NCI-H2107 treated with DMSO at 0.1 percent for 48 hours (cell line): ENCODE measurements at regions not wholly inside any gene's neighbourhood (a gene's known extent, or its start where the extent isn't known, plus 50 kb on each side); places are given as distances from the start of the nearest gene placed in this dataset.

Source experiments
- DNase-seq: peaks from one replicate; lab custom pipeline; 2025; ENCODE audit not compliant: unreplicated experiment; lab: John Stamatoyannopoulos, UW

GRCh38 chr5:8136271-8136670 is 267.3 kb downstream of the MTRR start:
- no peak for DNase-seq

- no peak for DNase-seq
These were observed 269.1 kb downstream of the MTRR start for GRCh38 chr5:8137941-8138550.

GRCh38 chr5:8138884-8139283 is 269.9 kb downstream of the MTRR start:
- no peak for DNase-seq

- no peak for DNase-seq
These were observed 281.8 kb downstream of the MTRR start for GRCh38 chr5:8150791-8151190.

GRCh38 chr5:8156706-8157105 is 287.8 kb downstream of the MTRR start:
- DNase-seq = no peak

- DNase-seq = no peak
These were observed 288.4 kb downstream of the MTRR start for GRCh38 chr5:8157320-8157822.

GRCh38 chr5:8176101-8176693 is 307.2 kb downstream of the MTRR start:
- DNase-seq = no peak

GRCh38 chr5:8184455-8185063 is 315.6 kb downstream of the MTRR start:
- DNase-seq = peak; percentile 78

- DNase-seq = no peak
These were observed 316.9 kb downstream of the MTRR start for GRCh38 chr5:8185852-8186251.

- peak; percentile 88 for DNase-seq
These were observed 320.1 kb downstream of the MTRR start for GRCh38 chr5:8188874-8189565.

GRCh38 chr5:8192840-8193239 is 323.9 kb downstream of the MTRR start:
- DNase-seq = no peak

GRCh38 chr5:8196061-8196460 is 327.1 kb downstream of the MTRR start:
- DNase-seq = no peak

- DNase-seq = no peak
These were observed 339.4 kb downstream of the MTRR start for GRCh38 chr5:8208307-8208706.

GRCh38 chr5:8209500-8209899 is 340.6 kb downstream of the MTRR start:
- no peak for DNase-seq

- DNase-seq = no peak
These were observed 344.8 kb downstream of the MTRR start for GRCh38 chr5:8213701-8214240.

GRCh38 chr5:8216921-8217320 is 348.0 kb downstream of the MTRR start:
- DNase-seq = no peak

- no peak for DNase-seq
These were observed 357.2 kb downstream of the MTRR start for GRCh38 chr5:8226148-8226547.

- no peak for DNase-seq
These were observed 358.2 kb downstream of the MTRR start for GRCh38 chr5:8227112-8227511.

GRCh38 chr5:8229551-8229950 is 360.6 kb downstream of the MTRR start:
- DNase-seq = no peak

- no peak for DNase-seq
These were observed 361.9 kb downstream of the MTRR start for GRCh38 chr5:8230868-8231267.

- no peak for DNase-seq
These were observed 364.5 kb downstream of the MTRR start for GRCh38 chr5:8233479-8233878.
